ENCODE measurements at regions not wholly inside any gene's neighbourhood (a gene's known extent, or its start where the extent isn't known, plus 50 kb on each side); places are given as distances from the start of the nearest gene placed in this dataset.
A peak's percentile ranks its signal among the peaks of the same experiment; 100 is the strongest.

- DNase-seq (ENCODE audit: low read depth) = no peak
- no peak overlapping the region for H3K4me3 ChIP-seq (ENCODE audit: low read depth, low read length)
- TF ChIP-seq, protein P1, sequence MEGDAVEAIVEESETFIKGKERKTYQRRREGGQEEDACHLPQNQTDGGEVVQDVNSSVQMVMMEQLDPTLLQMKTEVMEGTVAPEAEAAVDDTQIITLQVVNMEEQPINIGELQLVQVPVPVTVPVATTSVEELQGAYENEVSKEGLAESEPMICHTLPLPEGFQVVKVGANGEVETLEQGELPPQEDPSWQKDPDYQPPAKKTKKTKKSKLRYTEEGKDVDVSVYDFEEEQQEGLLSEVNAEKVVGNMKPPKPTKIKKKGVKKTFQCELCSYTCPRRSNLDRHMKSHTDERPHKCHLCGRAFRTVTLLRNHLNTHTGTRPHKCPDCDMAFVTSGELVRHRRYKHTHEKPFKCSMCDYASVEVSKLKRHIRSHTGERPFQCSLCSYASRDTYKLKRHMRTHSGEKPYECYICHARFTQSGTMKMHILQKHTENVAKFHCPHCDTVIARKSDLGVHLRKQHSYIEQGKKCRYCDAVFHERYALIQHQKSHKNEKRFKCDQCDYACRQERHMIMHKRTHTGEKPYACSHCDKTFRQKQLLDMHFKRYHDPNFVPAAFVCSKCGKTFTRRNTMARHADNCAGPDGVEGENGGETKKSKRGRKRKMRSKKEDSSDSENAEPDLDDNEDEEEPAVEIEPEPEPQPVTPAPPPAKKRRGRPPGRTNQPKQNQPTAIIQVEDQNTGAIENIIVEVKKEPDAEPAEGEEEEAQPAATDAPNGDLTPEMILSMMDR (IDR thresholded peaks at IDR 0.05; ENCODE audit: insufficient read depth, low read depth, low read length) = no peak
Observed at GRCh38 chr4:147311956-147312355, 168.9 kb upstream of the EDNRA start.

GRCh38 chr4:147312376-147313046 is 168.4 kb upstream of the EDNRA start:
- TF ChIP-seq, protein P1 (IDR thresholded peaks at IDR 0.05; ENCODE audit: insufficient read depth, low read depth, low read length) = no peak
- peak; percentile 88 for DNase-seq (ENCODE audit: low read depth)
- no peak overlapping the region for H3K4me3 ChIP-seq (ENCODE audit: low read depth, low read length)

DNA sequence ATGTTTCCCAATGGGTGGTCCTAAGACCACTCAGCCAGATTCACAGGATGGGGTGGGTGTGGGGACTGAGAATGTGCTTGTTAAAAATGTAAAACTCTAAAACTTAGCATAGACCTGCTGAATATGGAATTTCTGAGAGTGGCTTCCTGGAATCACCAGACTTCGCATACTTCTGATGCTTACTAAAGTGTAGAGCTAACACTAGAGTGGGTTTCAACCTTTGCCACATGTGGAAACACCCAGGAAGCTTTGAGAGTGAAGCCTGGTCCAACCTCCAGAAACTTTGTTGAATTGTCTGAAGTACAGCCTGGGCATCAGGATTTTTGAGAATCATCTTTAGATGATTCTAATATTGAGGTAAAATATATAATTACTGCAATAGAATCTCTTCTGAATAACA is 167.8 kb upstream of the EDNRA start:
- H3K4me3 ChIP-seq (ENCODE audit: low read depth, low read length) = no peak overlapping the region
- DNase-seq (ENCODE audit: low read depth) = no peak
- TF ChIP-seq, protein P1 (IDR thresholded peaks at IDR 0.05; ENCODE audit: insufficient read depth, low read depth, low read length) = no peak

- TF ChIP-seq, protein P1 (IDR thresholded peaks at IDR 0.05; ENCODE audit: insufficient read depth, low read depth, low read length) = no peak
- peak; percentile 44 for DNase-seq (ENCODE audit: low read depth)
- no peak overlapping the region for H3K4me3 ChIP-seq (ENCODE audit: low read depth, low read length)
Observed at GRCh38 chr4:147318586-147318985, 162.3 kb upstream of the EDNRA start.

- DNase-seq (ENCODE audit: low read depth) = peak; percentile 46
- TF ChIP-seq, protein P1 (IDR thresholded peaks at IDR 0.05; ENCODE audit: insufficient read depth, low read depth, low read length) = no peak
- H3K4me3 ChIP-seq (ENCODE audit: low read depth, low read length) = no peak overlapping the region
Observed at GRCh38 chr4:147325571-147325981, 155.3 kb upstream of the EDNRA start.

GRCh38 chr4:147326591-147326990 is 154.3 kb upstream of the EDNRA start:
- H3K4me3 ChIP-seq (ENCODE audit: low read depth, low read length) = no peak overlapping the region
- TF ChIP-seq, protein P1 (IDR thresholded peaks at IDR 0.05; ENCODE audit: insufficient read depth, low read depth, low read length) = no peak
- DNase-seq (ENCODE audit: low read depth) = peak; percentile 70

GRCh38 chr4:147327322-147327721 is 153.6 kb upstream of the EDNRA start:
- no peak for DNase-seq (ENCODE audit: low read depth)
- no peak overlapping the region for H3K4me3 ChIP-seq (ENCODE audit: low read depth, low read length)
- TF ChIP-seq, protein P1 (IDR thresholded peaks at IDR 0.05; ENCODE audit: insufficient read depth, low read depth, low read length) = no peak
